Fibroblast of lung (primary cell): ENCODE measurements at regions not wholly inside any gene's neighbourhood (a gene's known extent, or its start where the extent isn't known, plus 50 kb on each side); places are given as distances from the start of the nearest gene placed in this dataset.

Experiments
- DNase-seq, 2 donors: peaks; one replicate each; pipeline versions ENCODE4 v3.0.0 to v3.0.0-alpha.2; 2010; ENCODE audit warnings: low read depth in 2 of 2
- H2AFZ ChIP-seq: 2 replicates; pipeline ENCODE4 v1.5.1; 2012; ENCODE audit warnings: low read length, control low read depth, inconsistent platforms
- H3K27ac ChIP-seq: 2 replicates; pipeline ENCODE4 v1.5.1; 2011; ENCODE audit warnings: low read length, control low read depth; ENCODE audit not compliant: insufficient read depth
- H3K27me3 ChIP-seq: 2 replicates; pipeline ENCODE4 v1.5.1; 2011; ENCODE audit warnings: mild to moderate bottlenecking, low read length; ENCODE audit not compliant: control insufficient read depth, insufficient read depth
- H3K36me3 ChIP-seq: 2 replicates; pipeline ENCODE4 v1.5.1; 2011; ENCODE audit warnings: low read length; ENCODE audit not compliant: control insufficient read depth, insufficient read depth
- H3K4me1 ChIP-seq: 2 replicates; pipeline ENCODE4 v1.5.1; 2011; ENCODE audit warnings: low read length; ENCODE audit not compliant: control insufficient read depth, insufficient read depth; ENCODE audit errors: extremely low read depth
- H3K4me2 ChIP-seq: 2 replicates; pipeline ENCODE4 v1.5.1; 2011; ENCODE audit warnings: low read length, control low read depth; ENCODE audit not compliant: insufficient read depth; ENCODE audit errors: extremely low read depth
- H3K4me3 ChIP-seq, 4 experiments: fragments of 200-600 bp in 1 of 4; sonication (generic) in 1 of 4; replicated peaks in 1 of 4; 2 replicates each; pipeline ENCODE4 v1.5.1; 2011 to 2016; ENCODE audit warnings: low read length in 4 of 4, low read depth in 3 of 4, mild to moderate bottlenecking in 3 of 4, control low read depth in 2 of 4, inconsistent platforms in 1 of 4, mixed read lengths in 1 of 4; ENCODE audit not compliant: insufficient read depth in 1 of 4; ENCODE audit errors: control extremely low read depth in 1 of 4
- H3K79me2 ChIP-seq: 2 replicates; pipeline ENCODE4 v1.5.1; 2012; ENCODE audit warnings: mild to moderate bottlenecking, low read length, inconsistent platforms; ENCODE audit not compliant: control insufficient read depth, insufficient read depth
- H3K9ac ChIP-seq: 2 replicates; pipeline ENCODE4 v1.5.1; 2011; ENCODE audit warnings: mild to moderate bottlenecking, low read length, control low read depth; ENCODE audit not compliant: insufficient read depth
- H3K9me3 ChIP-seq: 2 replicates; pipeline ENCODE4 v1.5.1; 2012; ENCODE audit warnings: low read depth, low read length; ENCODE audit not compliant: control insufficient read depth, insufficient read depth
- H4K20me1 ChIP-seq: 2 replicates; pipeline ENCODE4 v1.5.1; 2011; ENCODE audit warnings: low read length; ENCODE audit not compliant: control insufficient read depth, insufficient read depth; ENCODE audit errors: extremely low read depth
- CTCF ChIP-seq, 2 donors: IDR thresholded peaks in 1 of 2; conservative IDR thresholded peaks in 1 of 2; 1 replicate in 1 of 2; 2 replicates in 1 of 2; pipeline ENCODE4 v1.5.1; 2011 to 2012; ENCODE audit warnings: low read length in 2 of 2, control low read depth in 1 of 2, inconsistent platforms in 1 of 2, low read depth in 1 of 2, mild to moderate bottlenecking in 1 of 2
- EZH2 ChIP-seq: IDR thresholded peaks from 2 replicates; pipeline ENCODE4 v1.5.1; 2012; ENCODE audit warnings: low read length, control low read depth, mild to moderate bottlenecking; ENCODE audit errors: missing control alignments

- Histone ChIP-seq H4K20me1 (no peaks in the 10 kb centered on the region), H3K27me3 (no peaks in the 10 kb centered on the region), H3K79me2 (no peaks in the 10 kb centered on the region), H3K4me3 (no peak overlapping the region), H3K4me1 (no peaks in the 10 kb centered on the region), H3K4me2 (no peak overlapping the region), H3K9me3 (no peaks in the 10 kb centered on the region), H3K9ac (no peak overlapping the region), H2AFZ (no peak overlapping the region), H3K36me3 (no peaks in the 10 kb centered on the region), H3K27ac (no peak overlapping the region)
- TF ChIP-seq CTCF (conservative IDR thresholded peaks at IDR 0.05 in 1 of 2, IDR thresholded peaks at IDR 0.05 in 1 of 2; ENCODE audit: low read depth in 1 of 2, low read length in 2 of 2) (no peak), EZH2 (no peak)
- DNase-seq = no peak
Observed at GRCh38 chr5:4549351-4549750, 590.8 kb upstream of the ADAMTS16 start.

GRCh38 chr5:4551034-4551433, 589.1 kb upstream of the ADAMTS16 start:
- TF ChIP-seq CTCF (conservative IDR thresholded peaks at IDR 0.05 in 1 of 2, IDR thresholded peaks at IDR 0.05 in 1 of 2; ENCODE audit: low read depth in 1 of 2, low read length in 2 of 2) = no peak
- no peak for TF ChIP-seq EZH2
- Histone ChIP-seq H3K27ac (no peak overlapping the region), H3K79me2 (no peaks in the 10 kb centered on the region), H4K20me1 (no peaks in the 10 kb centered on the region), H3K4me1 (no peaks in the 10 kb centered on the region), H2AFZ (no peak overlapping the region), H3K4me2 (no peak overlapping the region), H3K27me3 (no peaks in the 10 kb centered on the region), H3K4me3 (no peak overlapping the region), H3K9ac (no peak overlapping the region), H3K9me3 (no peaks in the 10 kb centered on the region), H3K36me3 (no peaks in the 10 kb centered on the region)
- DNase-seq = peak in 1 of 2 donors; percentile 90

- DNase-seq = no peak
- no peak overlapping the region for H3K27ac ChIP-seq
- no peak overlapping the region for H3K4me2 ChIP-seq
- H3K4me1 ChIP-seq = no peaks in the 10 kb centered on the region
- H3K27me3 ChIP-seq = no peaks in the 10 kb centered on the region
- H3K36me3 ChIP-seq = no peaks in the 10 kb centered on the region
- no peak for TF ChIP-seq EZH2
- no peak for TF ChIP-seq CTCF (conservative IDR thresholded peaks at IDR 0.05 in 1 of 2, IDR thresholded peaks at IDR 0.05 in 1 of 2; ENCODE audit: low read depth in 1 of 2, low read length in 2 of 2)
- no peaks in the 10 kb centered on the region for H4K20me1 ChIP-seq
- no peak overlapping the region for H2AFZ ChIP-seq
- H3K4me3 ChIP-seq = no peak overlapping the region
- no peaks in the 10 kb centered on the region for H3K79me2 ChIP-seq
- no peak overlapping the region for H3K9ac ChIP-seq
- no peaks in the 10 kb centered on the region for H3K9me3 ChIP-seq
Observed at GRCh38 chr5:4553130-4553529, 587.0 kb upstream of the ADAMTS16 start.
